Astrocyte (in vitro differentiated cells and primary cell): ENCODE measurements at regions not wholly inside any gene's neighbourhood (a gene's known extent, or its start where the extent isn't known, plus 50 kb on each side); places are given as distances from the start of the nearest gene placed in this dataset.
A peak's percentile ranks its signal among the peaks of the same experiment; 100 is the strongest.

Source experiments
- DNase-seq: peaks from one replicate; pipeline ENCODE4 v3.0.0-alpha.2; 2010; ENCODE audit warnings: low read depth
- FAIRE-seq: peaks from 2 replicates; lab custom pipeline; 2011; peaks lifted over from hg19 to GRCh38; lab: Jason Lieb, UNC
- H2AFZ ChIP-seq: 2 replicates; pipeline ENCODE4 v1.6.0; 2012; ENCODE audit warnings: low read depth, low read length, inconsistent platforms
- H3K27ac ChIP-seq: 2 replicates; pipeline ENCODE4 v1.5.1; 2011; ENCODE audit warnings: low read depth, low read length, inconsistent platforms
- H3K27me3 ChIP-seq: 2 replicates; pipeline ENCODE4 v1.6.0; 2011; ENCODE audit warnings: low read length, inconsistent platforms; ENCODE audit not compliant: insufficient read depth
- H3K36me3 ChIP-seq: 2 replicates; pipeline ENCODE4 v1.5.1; 2011; ENCODE audit warnings: low read length, inconsistent platforms; ENCODE audit not compliant: insufficient read depth
- H3K4me1 ChIP-seq: 2 replicates; pipeline ENCODE4 v1.5.1; 2011; ENCODE audit warnings: low read length, inconsistent platforms; ENCODE audit not compliant: insufficient read depth
- H3K4me2 ChIP-seq: 2 replicates; pipeline ENCODE4 v1.6.0; 2012; ENCODE audit warnings: low read length, inconsistent platforms
- H3K4me3 ChIP-seq: 2 replicates; pipeline ENCODE4 v1.5.1; 2011; ENCODE audit warnings: low read depth, mild to moderate bottlenecking, low read length, inconsistent platforms; ENCODE audit not compliant: insufficient read depth
- H3K79me2 ChIP-seq: 2 replicates; pipeline ENCODE4 v1.6.0; 2012; ENCODE audit warnings: mild to moderate bottlenecking, low read length, inconsistent platforms; ENCODE audit not compliant: insufficient read depth
- H3K9ac ChIP-seq: 2 replicates; pipeline ENCODE4 v1.6.0; 2012; ENCODE audit warnings: mild to moderate bottlenecking, low read length, inconsistent platforms
- H3K9me3 ChIP-seq: 2 replicates; pipeline ENCODE4 v1.5.1; 2012; ENCODE audit warnings: low read depth, mild to moderate bottlenecking, low read length, inconsistent platforms; ENCODE audit not compliant: insufficient read depth
- H4K20me1 ChIP-seq: 2 replicates; pipeline ENCODE4 v1.6.0; 2012; ENCODE audit warnings: low read length, inconsistent platforms; ENCODE audit not compliant: insufficient read depth
- H3K27ac Mint-ChIP-seq: one replicate; pipeline ENCODE4 v1.8.0; 2021; ENCODE audit warnings: mild to moderate bottlenecking, mixed read lengths; ENCODE audit not compliant: unreplicated experiment
- H3K27me3 Mint-ChIP-seq: one replicate; pipeline ENCODE4 v1.8.0; 2021; ENCODE audit warnings: low read depth, mixed read lengths; ENCODE audit not compliant: unreplicated experiment
- H3K36me3 Mint-ChIP-seq: one replicate; pipeline ENCODE4 v1.8.0; 2021; ENCODE audit warnings: low read depth, mixed read lengths; ENCODE audit not compliant: unreplicated experiment
- H3K4me1 Mint-ChIP-seq: one replicate; pipeline ENCODE4 v1.8.0; 2021; ENCODE audit warnings: low read depth, mixed read lengths; ENCODE audit not compliant: unreplicated experiment
- H3K4me3 Mint-ChIP-seq: one replicate; pipeline ENCODE4 v1.8.0; 2021; ENCODE audit warnings: mild to moderate bottlenecking, moderate library complexity, mixed read lengths; ENCODE audit not compliant: unreplicated experiment
- H3K9me3 Mint-ChIP-seq: one replicate; pipeline ENCODE4 v1.8.0; 2021; ENCODE audit warnings: mild to moderate bottlenecking, mixed read lengths; ENCODE audit not compliant: unreplicated experiment
- CTCF ChIP-seq: IDR thresholded peaks from 2 replicates; pipeline ENCODE4 v1.5.1; 2011; ENCODE audit warnings: low read depth, mild to moderate bottlenecking, inconsistent platforms, low read length, moderate library complexity; ENCODE audit not compliant: insufficient read depth
- EZH2 ChIP-seq: IDR thresholded peaks from 2 replicates; pipeline ENCODE4 v1.6.1; 2012; ENCODE audit warnings: mild to moderate bottlenecking, low read length, inconsistent platforms; ENCODE audit not compliant: insufficient read depth

GRCh38 chrX:145673841-145674240, 143.8 kb upstream of the SLITRK2 start:
- Histone ChIP-seq H4K20me1 (no peaks in the 10 kb centered on the region), H3K36me3 (no peaks in the 10 kb centered on the region), H3K9me3 (no peaks in the 10 kb centered on the region), H3K4me3 (no peak overlapping the region), H3K4me2 (no peak overlapping the region), H3K79me2 (no peaks in the 10 kb centered on the region), H2AFZ (no peak overlapping the region), H3K9ac (no peak overlapping the region), H3K4me1 (no peaks in the 10 kb centered on the region), H3K27ac (no peak overlapping the region), H3K27me3 (no peaks in the 10 kb centered on the region)
- Mint-ChIP-seq H3K27ac (no peak overlapping the region), H3K36me3 (no peaks in the 10 kb centered on the region), H3K9me3 (no peaks in the 10 kb centered on the region), H3K27me3 (no peaks in the 10 kb centered on the region), H3K4me3 (no peak overlapping the region), H3K4me1 (no peaks in the 10 kb centered on the region)
- TF ChIP-seq CTCF (no peak), EZH2 (no peak)
- FAIRE-seq (no peak), DNase-seq (no peak)

- H3K4me3 ChIP-seq, result no peak overlapping the region
- Mint-ChIP-seq H3K4me3 (no peak overlapping the region), H3K4me1 (no peaks in the 10 kb centered on the region), H3K27ac (no peak overlapping the region), H3K9me3 (no peaks in the 10 kb centered on the region), H3K27me3 (no peaks in the 10 kb centered on the region), H3K36me3 (no peaks in the 10 kb centered on the region)
- no peaks in the 10 kb centered on the region for H3K4me1 ChIP-seq
- H3K4me2 ChIP-seq, result no peak overlapping the region
- no peaks in the 10 kb centered on the region for H3K36me3 ChIP-seq
- no peaks in the 10 kb centered on the region for H3K79me2 ChIP-seq
- no peak for TF ChIP-seq CTCF
- no peak for TF ChIP-seq EZH2
- H4K20me1 ChIP-seq, result no peaks in the 10 kb centered on the region
- no peak for DNase-seq
- no peaks in the 10 kb centered on the region for H3K27me3 ChIP-seq
- peak; percentile 77 for FAIRE-seq
- H3K9ac ChIP-seq, result no peak overlapping the region
- H2AFZ ChIP-seq, result no peak overlapping the region
- no peaks in the 10 kb centered on the region for H3K9me3 ChIP-seq
- H3K27ac ChIP-seq, result no peak overlapping the region
Measured at GRCh38 chrX:145677109-145677817, 140.4 kb upstream of the SLITRK2 start.
